ENCODE measurements at regions not wholly inside any gene's neighbourhood (a gene's known extent, or its start where the extent isn't known, plus 50 kb on each side); places are given as distances from the start of the nearest gene placed in this dataset.

- TF ChIP-seq EZH2phosphoT487 (conservative IDR thresholded peaks at IDR 0.05; ENCODE audit: low read length), result no peak
- no peak for TF ChIP-seq CTCF (IDR thresholded peaks at IDR 0.05; ENCODE audit: insufficient read depth, low read length, poor library complexity, severe bottlenecking)
Observed at GRCh38 chr18:64850791-64851190, 701.9 kb upstream of the LINC00305 start.

Data from SU-DHL-6 (cell line).